ENCODE measurements at regions not wholly inside any gene's neighbourhood (a gene's known extent, or its start where the extent isn't known, plus 50 kb on each side); places are given as distances from the start of the nearest gene placed in this dataset.

DNA sequence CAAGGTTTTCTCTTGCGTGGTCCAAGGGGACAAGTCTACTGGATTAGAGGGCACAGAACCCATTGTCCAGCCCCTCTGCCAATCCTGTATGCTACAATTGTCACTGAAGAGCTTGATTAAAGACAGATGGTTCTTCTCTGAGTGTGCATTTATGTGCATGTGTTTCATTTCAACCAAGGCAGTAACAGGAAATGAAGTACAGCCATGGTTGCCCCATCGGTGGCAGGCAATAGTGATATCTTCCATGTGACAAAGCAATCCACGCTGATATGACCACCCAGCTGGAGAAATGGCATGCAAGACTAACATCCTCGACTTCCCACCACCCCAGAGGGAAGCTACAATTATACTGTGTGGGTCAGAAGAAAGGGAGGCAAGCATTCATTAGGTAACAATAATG, 85.5 kb downstream of the UNC5CL start:
- no peak overlapping the region for H3K4me3 ChIP-seq (replicated peaks; ENCODE audit: low read depth, low read length)
- no peak for TF ChIP-seq CTCF (IDR thresholded peaks at IDR 0.05; ENCODE audit: insufficient read depth, low read length, poor library complexity, severe bottlenecking)
- no peaks in the 10 kb centered on the region; the same call in 1 of the 2 replicates for H3K27me3 ChIP-seq (replicated peaks; ENCODE audit: control insufficient read depth, insufficient read depth, low read length)
- DNase-seq (ENCODE audit: extremely low read depth, insufficient read length) = no peak
- no peaks in the 10 kb centered on the region for H3K36me3 ChIP-seq (ENCODE audit: control insufficient read depth, insufficient read depth, low read length)

DNA sequence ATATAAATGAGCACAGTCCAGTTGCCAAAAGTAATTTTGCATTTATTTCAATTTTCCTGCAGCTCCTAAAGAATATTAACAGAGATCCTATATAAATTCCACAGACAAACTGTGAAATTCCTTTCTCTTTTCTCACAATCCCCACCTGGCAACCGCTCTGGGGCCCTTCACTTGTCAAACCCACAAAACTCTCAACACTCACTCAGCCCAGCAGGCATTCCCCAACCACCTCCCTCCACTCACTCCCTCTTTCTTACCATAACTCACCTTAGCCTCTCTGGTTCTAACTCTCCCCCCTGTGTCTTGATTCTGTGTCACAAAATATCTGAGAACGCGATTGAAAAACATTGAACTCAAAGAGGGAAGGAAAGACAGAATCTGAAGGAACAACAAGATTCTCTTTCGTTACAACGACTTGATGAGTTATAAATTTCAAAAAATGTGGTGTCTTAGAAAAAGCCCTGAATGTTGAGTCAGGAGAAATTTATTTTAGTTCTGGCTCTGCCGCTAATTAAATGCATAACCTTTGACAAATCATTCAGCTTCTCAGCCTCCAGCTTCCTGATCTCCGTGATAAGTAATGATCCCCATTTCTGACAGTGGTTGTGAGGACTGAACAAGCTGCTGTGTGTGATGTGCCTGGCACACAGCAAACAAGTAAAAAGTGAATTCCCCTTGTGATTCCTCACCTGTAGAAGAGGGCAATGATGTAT, 87.9 kb downstream of the UNC5CL start:
- Histone ChIP-seq H3K36me3 (ENCODE audit: control insufficient read depth, insufficient read depth, low read length) (no peaks in the 10 kb centered on the region), H3K4me3 (replicated peaks; ENCODE audit: low read depth, low read length) (no peak overlapping the region), H3K27me3 (replicated peaks; ENCODE audit: control insufficient read depth, insufficient read depth, low read length) (no peaks in the 10 kb centered on the region; the same call in 1 of the 2 replicates)
- TF ChIP-seq CTCF (IDR thresholded peaks at IDR 0.05; ENCODE audit: insufficient read depth, low read length, poor library complexity, severe bottlenecking) = no peak
- DNase-seq (ENCODE audit: extremely low read depth, insufficient read length) = no peak

DNA sequence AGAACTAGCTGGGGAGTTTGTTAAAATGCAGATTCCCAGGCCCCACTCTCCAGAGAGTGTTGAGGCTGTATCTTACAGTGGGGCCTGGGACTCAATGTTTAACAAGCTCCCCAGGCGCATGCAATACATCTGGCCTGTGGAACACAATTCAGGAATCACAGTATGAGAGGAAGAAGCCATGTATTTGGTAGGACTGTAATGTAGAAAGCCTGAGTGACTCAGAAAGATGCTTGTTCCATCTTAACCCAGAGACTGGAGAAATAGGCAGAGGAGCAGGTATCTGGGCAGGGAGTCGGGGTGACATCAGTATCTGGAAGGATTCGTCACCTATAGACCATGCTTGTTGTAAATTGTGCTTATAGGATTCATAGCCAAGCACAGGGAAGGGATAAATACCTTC, 90.5 kb downstream of the UNC5CL start:
- no peak for TF ChIP-seq CTCF (IDR thresholded peaks at IDR 0.05; ENCODE audit: insufficient read depth, low read length, poor library complexity, severe bottlenecking)
- Histone ChIP-seq H3K27me3 (replicated peaks; ENCODE audit: control insufficient read depth, insufficient read depth, low read length) (no peaks in the 10 kb centered on the region; the same call in 1 of the 2 replicates), H3K4me3 (replicated peaks; ENCODE audit: low read depth, low read length) (no peak overlapping the region), H3K36me3 (ENCODE audit: control insufficient read depth, insufficient read depth, low read length) (no peaks in the 10 kb centered on the region)
- no peak for DNase-seq (ENCODE audit: extremely low read depth, insufficient read length)

- no peak for DNase-seq (ENCODE audit: extremely low read depth, insufficient read length)
- H3K27me3 ChIP-seq (replicated peaks; ENCODE audit: control insufficient read depth, insufficient read depth, low read length) = no peaks in the 10 kb centered on the region; the same call in 1 of the 2 replicates
- TF ChIP-seq CTCF (IDR thresholded peaks at IDR 0.05; ENCODE audit: insufficient read depth, low read length, poor library complexity, severe bottlenecking) = no peak
- H3K4me3 ChIP-seq (replicated peaks; ENCODE audit: low read depth, low read length) = no peak overlapping the region
- no peaks in the 10 kb centered on the region for H3K36me3 ChIP-seq (ENCODE audit: control insufficient read depth, insufficient read depth, low read length)
Measured at GRCh38 chr6:40947876-40948526, 91.0 kb downstream of the UNC5CL start.

- no peak for DNase-seq (ENCODE audit: extremely low read depth, insufficient read length)
- no peaks in the 10 kb centered on the region; the same call in 1 of the 2 replicates for H3K27me3 ChIP-seq (replicated peaks; ENCODE audit: control insufficient read depth, insufficient read depth, low read length)
- no peaks in the 10 kb centered on the region for H3K36me3 ChIP-seq (ENCODE audit: control insufficient read depth, insufficient read depth, low read length)
- TF ChIP-seq CTCF (IDR thresholded peaks at IDR 0.05; ENCODE audit: insufficient read depth, low read length, poor library complexity, severe bottlenecking) = no peak
- H3K4me3 ChIP-seq (replicated peaks; ENCODE audit: low read depth, low read length) = no peak overlapping the region
Measured at GRCh38 chr6:40946738-40947301, 92.2 kb downstream of the UNC5CL start.

Data from GM06990 (cell line).